Trophoblast cell (in vitro differentiated cells and primary cell): ENCODE measurements at regions not wholly inside any gene's neighbourhood (a gene's known extent, or its start where the extent isn't known, plus 50 kb on each side); places are given as distances from the start of the nearest gene placed in this dataset.

Experiments
- DNase-seq, 2 donors: peaks; one replicate each; pipeline ENCODE4 v3.0.0-alpha.2; 2016
- H2AFZ ChIP-seq: 2 replicates; pipeline ENCODE4 v1.6.1; 2013; ENCODE audit warnings: low read length, moderate library complexity, mild to moderate bottlenecking; ENCODE audit not compliant: insufficient read depth, poor library complexity
- H2AK5ac ChIP-seq: 2 replicates; pipeline ENCODE4 v1.6.1; 2013; ENCODE audit warnings: mild to moderate bottlenecking, low read length
- H2BK120ac ChIP-seq: 2 replicates; pipeline ENCODE4 v1.6.1; 2013; ENCODE audit warnings: low read length, mild to moderate bottlenecking, moderate library complexity; ENCODE audit not compliant: insufficient read depth, poor library complexity
- H2BK12ac ChIP-seq: 2 replicates; pipeline ENCODE4 v1.6.1; 2013; ENCODE audit warnings: mild to moderate bottlenecking, low read length, moderate library complexity
- H2BK5ac ChIP-seq: 2 replicates; pipeline ENCODE4 v1.6.1; 2013; ENCODE audit warnings: low read length, low read depth, moderate library complexity, mild to moderate bottlenecking; ENCODE audit not compliant: poor library complexity
- H3K14ac ChIP-seq: 2 replicates; pipeline ENCODE4 v1.6.1; 2013; ENCODE audit warnings: mild to moderate bottlenecking, low read length
- H3K18ac ChIP-seq: 2 replicates; pipeline ENCODE4 v1.6.1; 2013; ENCODE audit warnings: mild to moderate bottlenecking, low read length
- H3K23ac ChIP-seq: 2 replicates; pipeline ENCODE4 v1.6.1; 2013; ENCODE audit warnings: low read length
- H3K27ac ChIP-seq: 2 replicates; pipeline ENCODE4 v1.5.1; 2013; ENCODE audit warnings: low read depth, mild to moderate bottlenecking, inconsistent platforms, low read length, moderate library complexity
- H3K27me3 ChIP-seq: 2 replicates; pipeline ENCODE4 v1.6.1; 2013; ENCODE audit warnings: inconsistent platforms, mild to moderate bottlenecking, low read length, moderate library complexity; ENCODE audit not compliant: insufficient read depth
- H3K36me3 ChIP-seq, 2 experiments: 1 replicate in 1 of 2; 2 replicates in 1 of 2; pipeline ENCODE4 v1.6.1; 2013; ENCODE audit warnings: low read length in 2 of 2, mild to moderate bottlenecking in 2 of 2, moderate library complexity in 1 of 2; ENCODE audit not compliant: insufficient read depth in 2 of 2, control insufficient read depth in 1 of 2
- H3K4ac ChIP-seq: 2 replicates; pipeline ENCODE4 v1.6.1; 2013; ENCODE audit warnings: low read depth, mild to moderate bottlenecking, low read length, moderate library complexity
- H3K4me1 ChIP-seq, 2 experiments: 1 replicate in 1 of 2; 2 replicates in 1 of 2; pipeline ENCODE4 v1.6.1; 2013; ENCODE audit warnings: low read length in 2 of 2, mild to moderate bottlenecking in 2 of 2, moderate library complexity in 1 of 2; ENCODE audit not compliant: insufficient read depth in 2 of 2, control insufficient read depth in 1 of 2
- H3K4me2 ChIP-seq: 2 replicates; pipeline ENCODE4 v1.6.1; 2013; ENCODE audit warnings: inconsistent platforms, mild to moderate bottlenecking, low read length, moderate library complexity
- H3K4me3 ChIP-seq: 2 replicates; pipeline ENCODE4 v1.5.1; 2013; ENCODE audit warnings: mild to moderate bottlenecking, low read depth, low read length, inconsistent platforms
- H3K79me1 ChIP-seq: one replicate; pipeline ENCODE4 v1.6.1; 2013; ENCODE audit warnings: low read length
- H3K79me2 ChIP-seq: 2 replicates; pipeline ENCODE4 v1.6.1; 2013; ENCODE audit warnings: low read length, mild to moderate bottlenecking; ENCODE audit not compliant: control insufficient read depth, insufficient read depth, poor library complexity
- H3K9ac ChIP-seq: 2 replicates; pipeline ENCODE4 v1.6.1; 2013; ENCODE audit warnings: mild to moderate bottlenecking, low read length
- H3K9me3 ChIP-seq: 2 replicates; pipeline ENCODE4 v1.6.1; 2013; ENCODE audit warnings: low read depth, mild to moderate bottlenecking, control low read depth, inconsistent platforms, low read length; ENCODE audit not compliant: insufficient read depth
- H4K12ac ChIP-seq: 2 replicates; pipeline ENCODE4 v1.6.1; 2013; ENCODE audit warnings: low read depth, mild to moderate bottlenecking, low read length, moderate library complexity
- H4K8ac ChIP-seq: 2 replicates; pipeline ENCODE4 v1.6.1; 2013; ENCODE audit warnings: low read depth, mild to moderate bottlenecking, low read length, moderate library complexity
- H4K91ac ChIP-seq: one replicate; pipeline ENCODE4 v1.6.1; 2013; ENCODE audit warnings: low read depth, mild to moderate bottlenecking, low read length, moderate library complexity
- WGBS: extraction: QIAGEN DNeasy Blood & Tissue Kit; methylation state at CpG from one replicate; pipeline ENCODE4 v1.1.7; 2013; ENCODE audit warnings: missing lambda C conversion rate; ENCODE audit not compliant: insufficient read length, insufficient coverage; ENCODE audit errors: extremely low coverage; 5-methylcytosine and 5-hydroxymethylcytosine counted together

GRCh38 chr14:101102875-101103274, 199.4 kb upstream of the RTL1 start:
- no peak overlapping the region for H3K4me2 ChIP-seq
- H3K79me1 ChIP-seq = no peaks in the 10 kb centered on the region
- H3K18ac ChIP-seq = no peak overlapping the region
- WGBS = no CpG with 5 or more reads among the region's 9 CpGs
- no peak overlapping the region for H3K27ac ChIP-seq
- no peak overlapping the region for H2BK120ac ChIP-seq
- no peak overlapping the region for H3K14ac ChIP-seq
- no peaks in the 10 kb centered on the region for H3K4me1 ChIP-seq
- H3K4me3 ChIP-seq = no peak overlapping the region
- H3K9me3 ChIP-seq = peaks cover 4% of the 10 kb centered on the region
- no peak overlapping the region for H3K4ac ChIP-seq
- H4K8ac ChIP-seq = no peak overlapping the region
- no peaks in the 10 kb centered on the region for H3K36me3 ChIP-seq
- H2AK5ac ChIP-seq = no peak overlapping the region
- H3K79me2 ChIP-seq = no peaks in the 10 kb centered on the region
- no peak overlapping the region for H2AFZ ChIP-seq
- no peak overlapping the region for H3K9ac ChIP-seq
- no peak overlapping the region for H3K23ac ChIP-seq
- no peak for DNase-seq
- no peak overlapping the region for H4K12ac ChIP-seq
- H3K27me3 ChIP-seq = no peaks in the 10 kb centered on the region
- no peak overlapping the region for H4K91ac ChIP-seq
- H2BK5ac ChIP-seq = no peak overlapping the region
- H2BK12ac ChIP-seq = no peak overlapping the region

- Histone ChIP-seq H2BK120ac (no peak overlapping the region), H3K9me3 (peaks cover 4% of the 10 kb centered on the region)
These were observed 199.9 kb upstream of the RTL1 start for GRCh38 chr14:101103321-101103901.

GRCh38 chr14:101104485-101104884, 201.0 kb upstream of the RTL1 start:
- Histone ChIP-seq H2AK5ac (no peak overlapping the region), H3K9me3 (peaks cover 4% of the 10 kb centered on the region), H3K36me3 (no peaks in the 10 kb centered on the region), H4K8ac (no peak overlapping the region), H3K79me1 (no peaks in the 10 kb centered on the region), H3K4me1 (no peaks in the 10 kb centered on the region), H2AFZ (no peak overlapping the region), H4K91ac (no peak overlapping the region), H3K27ac (no peak overlapping the region), H3K27me3 (no peaks in the 10 kb centered on the region), H3K4me3 (no peak overlapping the region), H3K4ac (no peak overlapping the region), H3K23ac (no peak overlapping the region), H3K9ac (no peak overlapping the region), H3K4me2 (no peak overlapping the region), H3K18ac (no peak overlapping the region), H3K79me2 (no peaks in the 10 kb centered on the region), H4K12ac (no peak overlapping the region), H2BK120ac (no peak overlapping the region), H2BK5ac (no peak overlapping the region), H2BK12ac (no peak overlapping the region), H3K14ac (no peak overlapping the region)
- no CpG with 5 or more reads among the region's 4 CpGs for WGBS
- DNase-seq = no peak

More at GRCh38 chr14:101103321-101103901, 199.9 kb upstream of the RTL1 start:
- no peak overlapping the region for H3K18ac ChIP-seq
- H4K8ac ChIP-seq = no peak overlapping the region
- no peak overlapping the region for H3K14ac ChIP-seq
- no peak overlapping the region for H2AK5ac ChIP-seq
- H4K91ac ChIP-seq = no peak overlapping the region
- no peak overlapping the region for H2AFZ ChIP-seq
- H3K27me3 ChIP-seq = no peaks in the 10 kb centered on the region
- no peak overlapping the region for H3K4me2 ChIP-seq
- no peak overlapping the region for H2BK12ac ChIP-seq
- DNase-seq = no peak
- no peak overlapping the region for H3K23ac ChIP-seq
- no peak overlapping the region for H4K12ac ChIP-seq
- no peak overlapping the region for H2BK5ac ChIP-seq
- no peak overlapping the region for H3K4ac ChIP-seq
- no peaks in the 10 kb centered on the region for H3K79me1 ChIP-seq
- H3K9ac ChIP-seq = no peak overlapping the region
- H3K4me1 ChIP-seq = no peaks in the 10 kb centered on the region
- no peak overlapping the region for H3K27ac ChIP-seq
- no peaks in the 10 kb centered on the region for H3K79me2 ChIP-seq
- H3K36me3 ChIP-seq = no peaks in the 10 kb centered on the region
- WGBS = no CpG with 5 or more reads among the region's 26 CpGs
- no peak overlapping the region for H3K4me3 ChIP-seq

GRCh38 chr14:101105045-101105444, 201.5 kb upstream of the RTL1 start:
- Histone ChIP-seq H2AFZ (no peak overlapping the region), H4K12ac (no peak overlapping the region), H4K91ac (no peak overlapping the region), H3K27me3 (no peaks in the 10 kb centered on the region), H3K18ac (no peak overlapping the region), H3K9ac (no peak overlapping the region), H3K27ac (no peak overlapping the region), H3K23ac (no peak overlapping the region), H4K8ac (no peak overlapping the region), H3K36me3 (no peaks in the 10 kb centered on the region), H2BK120ac (no peak overlapping the region), H3K4ac (no peak overlapping the region), H3K9me3 (peaks cover 4% of the 10 kb centered on the region), H2BK5ac (no peak overlapping the region), H3K4me2 (no peak overlapping the region), H3K4me3 (no peak overlapping the region), H3K79me1 (no peaks in the 10 kb centered on the region), H2BK12ac (no peak overlapping the region), H2AK5ac (no peak overlapping the region), H3K4me1 (no peaks in the 10 kb centered on the region), H3K79me2 (no peaks in the 10 kb centered on the region), H3K14ac (no peak overlapping the region)
- no CpG with 5 or more reads among the region's 4 CpGs for WGBS
- DNase-seq = no peak
